ENCODE measurements at regions not wholly inside any gene's neighbourhood (a gene's known extent, or its start where the extent isn't known, plus 50 kb on each side); places are given as distances from the start of the nearest gene placed in this dataset.

- Histone ChIP-seq H3K27ac (no peak overlapping the region), H3K36me3 (no peaks in the 10 kb centered on the region)
- no peak for DNase-seq
Observed at GRCh38 chr2:150909613-150910012, 352.1 kb downstream of the RBM43 start.

GRCh38 chr2:150909090-150909489, 352.6 kb downstream of the RBM43 start:
- no peaks in the 10 kb centered on the region for H3K4me1 ChIP-seq
- TF ChIP-seq POLR2A (IDR thresholded peaks at IDR 0.05) (no peak), CTCF (IDR thresholded peaks at IDR 0.05) (no peak)
- no peak overlapping the region for H3K4me3 ChIP-seq
- no peak for DNase-seq
- H3K27me3 ChIP-seq, result no peaks in the 10 kb centered on the region
- no peak overlapping the region for H3K27ac ChIP-seq
- H3K36me3 ChIP-seq, result no peaks in the 10 kb centered on the region
- H3K9me3 ChIP-seq, result no peaks in the 10 kb centered on the region

More at GRCh38 chr2:150909613-150910012, 352.1 kb downstream of the RBM43 start:
- no peaks in the 10 kb centered on the region for H3K27me3 ChIP-seq
- TF ChIP-seq CTCF (IDR thresholded peaks at IDR 0.05) (no peak), POLR2A (IDR thresholded peaks at IDR 0.05) (no peak)
- no peaks in the 10 kb centered on the region for H3K9me3 ChIP-seq
- H3K4me1 ChIP-seq, result no peaks in the 10 kb centered on the region
- no peak overlapping the region for H3K4me3 ChIP-seq

- H3K4me1 ChIP-seq, result no peaks in the 10 kb centered on the region
- no peaks in the 10 kb centered on the region for H3K27me3 ChIP-seq
- TF ChIP-seq CTCF (IDR thresholded peaks at IDR 0.05) (no peak), POLR2A (IDR thresholded peaks at IDR 0.05) (no peak)
- no peak for DNase-seq
- no peak overlapping the region for H3K27ac ChIP-seq
- H3K4me3 ChIP-seq, result no peak overlapping the region
- no peaks in the 10 kb centered on the region for H3K9me3 ChIP-seq
- H3K36me3 ChIP-seq, result no peaks in the 10 kb centered on the region
Observed at GRCh38 chr2:150907466-150907865, 354.2 kb downstream of the RBM43 start.

- no peak overlapping the region for H3K4me3 ChIP-seq
- no peak for DNase-seq
- no peak for TF ChIP-seq POLR2A (IDR thresholded peaks at IDR 0.05)
- TF ChIP-seq CTCF (IDR thresholded peaks at IDR 0.05), result no peak
Observed at GRCh38 chr2:150903461-150903860, 358.2 kb downstream of the RBM43 start.

GRCh38 chr2:150903055-150903454, 358.6 kb downstream of the RBM43 start:
- H3K36me3 ChIP-seq, result no peaks in the 10 kb centered on the region
- H3K27me3 ChIP-seq, result no peaks in the 10 kb centered on the region
- H3K4me3 ChIP-seq, result no peak overlapping the region
- TF ChIP-seq CTCF (IDR thresholded peaks at IDR 0.05), result no peak
- TF ChIP-seq POLR2A (IDR thresholded peaks at IDR 0.05), result no peak
- H3K4me1 ChIP-seq, result no peaks in the 10 kb centered on the region
- H3K9me3 ChIP-seq, result no peaks in the 10 kb centered on the region
- DNase-seq, result no peak
- H3K27ac ChIP-seq, result no peak overlapping the region

More at GRCh38 chr2:150903461-150903860, 358.2 kb downstream of the RBM43 start:
- no peak overlapping the region for H3K27ac ChIP-seq
- H3K27me3 ChIP-seq, result no peaks in the 10 kb centered on the region
- H3K9me3 ChIP-seq, result no peaks in the 10 kb centered on the region
- H3K4me1 ChIP-seq, result no peaks in the 10 kb centered on the region
- no peaks in the 10 kb centered on the region for H3K36me3 ChIP-seq

- no peak overlapping the region for H3K4me3 ChIP-seq
- no peaks in the 10 kb centered on the region for H3K27me3 ChIP-seq
- H3K36me3 ChIP-seq, result no peaks in the 10 kb centered on the region
- H3K27ac ChIP-seq, result no peak overlapping the region
- no peaks in the 10 kb centered on the region for H3K4me1 ChIP-seq
- no peak for DNase-seq
- TF ChIP-seq POLR2A (IDR thresholded peaks at IDR 0.05), result no peak
- no peaks in the 10 kb centered on the region for H3K9me3 ChIP-seq
Observed at GRCh38 chr2:150900913-150901312, 360.8 kb downstream of the RBM43 start.
